T-helper 2 cell (primary cell): ENCODE measurements at regions not wholly inside any gene's neighbourhood (a gene's known extent, or its start where the extent isn't known, plus 50 kb on each side); places are given as distances from the start of the nearest gene placed in this dataset.

Experiments used
- DNase-seq, 5 experiments: peaks; one replicate each; pipeline versions ENCODE4 v3.0.0 to v3.0.0-alpha.2; 2012 to 2022

- DNase-seq, result no peak
Observed at GRCh38 chr2:64857581-64858471, 131.4 kb upstream of the SLC1A4 start.

DNA sequence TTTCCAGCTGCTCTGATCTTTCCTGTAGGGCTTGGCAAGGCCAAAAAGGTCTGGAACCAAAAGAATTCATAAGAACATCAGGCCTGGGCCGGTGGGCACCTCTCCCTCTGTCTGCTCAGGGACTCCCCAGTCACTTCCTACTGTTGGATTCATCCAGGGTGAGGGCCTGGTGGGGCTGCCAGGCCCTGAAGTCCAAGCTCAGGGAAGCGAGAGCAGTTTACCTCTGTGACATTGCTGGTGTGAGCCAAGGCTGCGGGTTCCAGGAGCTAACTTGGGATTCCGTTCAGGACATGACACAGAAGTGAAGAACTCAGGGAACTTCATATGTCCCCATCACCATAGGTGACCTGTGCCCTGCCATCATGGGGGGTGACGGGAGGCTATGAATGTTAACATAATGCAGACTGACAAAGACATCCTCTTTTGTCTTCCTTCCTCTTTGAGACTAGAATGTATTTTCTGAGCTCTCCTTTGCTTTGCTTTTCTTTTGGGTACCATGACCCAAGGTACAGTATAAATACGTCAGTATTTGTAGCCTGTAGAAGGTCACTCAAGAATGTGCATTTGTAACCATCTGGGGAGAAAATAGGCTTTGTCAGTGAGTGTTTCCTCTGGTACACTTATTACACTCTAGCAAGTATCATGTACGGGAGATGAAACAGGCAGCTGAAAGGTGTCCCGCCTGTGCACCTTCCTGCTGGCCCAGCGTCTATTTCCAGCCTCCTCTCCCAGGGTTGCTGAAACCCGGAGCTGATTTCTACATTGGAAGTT lies 130.5 kb upstream of the SLC1A4 start:
- DNase-seq, result no peak

DNA sequence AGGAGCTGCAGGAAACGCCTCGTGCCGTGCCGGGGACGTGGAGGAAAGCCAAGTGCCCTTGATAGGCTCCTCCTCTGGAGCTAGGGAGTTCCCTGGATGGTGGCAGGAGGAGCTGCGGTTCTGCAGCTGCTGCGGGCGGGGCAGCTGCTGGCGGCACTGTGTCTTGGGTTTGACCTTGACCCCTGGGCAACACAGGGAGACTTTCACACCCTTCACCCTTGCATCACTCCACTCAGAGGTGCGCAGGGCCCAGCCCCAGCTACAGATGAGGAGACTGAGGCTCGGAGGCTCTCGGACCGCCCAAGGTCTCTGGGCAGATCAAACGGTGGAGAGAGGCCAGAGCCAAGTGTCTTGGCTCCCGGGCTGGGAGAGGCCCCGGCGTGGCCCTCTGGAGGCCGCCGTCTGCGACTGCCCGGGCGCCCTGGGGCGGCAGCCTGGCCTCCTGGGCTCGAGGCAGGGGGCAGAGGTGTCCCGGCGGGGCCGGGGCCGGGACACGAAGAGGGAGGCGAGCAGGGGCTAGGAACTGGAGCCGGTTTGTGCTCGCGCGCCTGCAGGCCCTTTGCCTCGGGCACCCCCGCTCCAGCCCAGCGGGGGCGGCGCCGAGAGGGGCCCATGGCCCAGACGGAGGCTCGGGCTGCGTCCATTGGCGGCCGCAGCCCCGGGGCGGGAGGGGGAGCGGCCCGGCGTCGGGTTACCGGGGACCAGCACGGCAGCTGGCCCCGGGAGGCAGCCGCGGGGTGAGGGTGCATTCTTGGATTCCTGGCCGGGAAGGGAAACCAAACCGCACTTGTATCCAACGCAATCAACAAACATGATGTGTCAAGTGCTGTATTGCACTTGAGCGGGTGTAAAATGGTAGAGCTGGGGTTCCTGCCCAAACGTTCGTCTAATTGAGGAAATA lies 129.6 kb upstream of the SLC1A4 start:
- DNase-seq, result peak in 1 of 5 experiments; percentile 69

DNA sequence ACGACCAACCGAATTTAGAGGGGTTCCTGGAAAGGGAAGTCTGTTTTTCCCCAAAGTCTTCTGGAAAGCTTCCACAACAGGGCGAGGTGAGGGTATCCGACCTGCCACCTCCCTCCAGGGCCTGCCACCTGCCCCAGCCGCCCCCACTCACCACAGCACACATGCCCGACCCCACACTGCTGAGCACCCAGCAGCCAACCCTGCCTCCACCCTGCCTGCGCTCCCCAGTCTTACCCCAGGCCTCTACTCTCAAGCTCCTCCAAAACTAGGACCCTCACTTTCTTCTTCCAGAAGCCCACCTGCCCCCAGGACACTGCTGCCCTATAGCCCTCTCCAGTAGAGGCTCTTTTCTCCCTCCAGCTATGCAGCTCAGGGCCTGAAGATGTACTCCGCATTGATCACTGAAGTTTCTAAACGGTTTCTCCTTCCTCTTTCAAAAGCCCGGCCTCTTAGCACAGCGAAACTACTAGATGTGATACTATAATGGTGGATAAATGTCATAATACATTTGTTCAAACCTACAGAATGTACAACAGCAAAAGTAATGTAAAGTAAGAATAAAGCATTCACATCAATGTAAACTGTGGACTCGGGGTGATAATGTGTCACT lies 128.8 kb upstream of the SLC1A4 start:
- DNase-seq, result no peak

DNA sequence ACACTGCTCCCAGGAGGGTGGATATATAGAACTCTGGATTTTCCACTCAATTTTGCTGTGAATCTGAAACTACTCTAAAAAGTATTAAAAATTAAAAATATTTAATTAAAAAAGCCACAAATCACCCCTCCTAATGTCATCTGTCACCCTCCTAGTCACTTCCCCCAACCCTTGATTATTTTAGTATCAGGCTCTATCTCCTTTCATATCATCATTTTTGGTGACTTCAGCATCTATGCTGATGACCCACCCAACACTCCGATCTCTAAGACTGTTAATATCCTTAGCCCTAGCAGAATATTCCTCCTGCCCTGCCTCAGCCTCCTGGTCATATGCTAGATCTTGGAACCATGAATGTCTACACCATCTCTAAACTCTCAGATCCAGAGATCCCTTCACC lies 128.3 kb upstream of the SLC1A4 start:
- DNase-seq, result no peak

- no peak for DNase-seq
Observed at GRCh38 chr2:64861452-64862397, 127.5 kb upstream of the SLC1A4 start.

DNA sequence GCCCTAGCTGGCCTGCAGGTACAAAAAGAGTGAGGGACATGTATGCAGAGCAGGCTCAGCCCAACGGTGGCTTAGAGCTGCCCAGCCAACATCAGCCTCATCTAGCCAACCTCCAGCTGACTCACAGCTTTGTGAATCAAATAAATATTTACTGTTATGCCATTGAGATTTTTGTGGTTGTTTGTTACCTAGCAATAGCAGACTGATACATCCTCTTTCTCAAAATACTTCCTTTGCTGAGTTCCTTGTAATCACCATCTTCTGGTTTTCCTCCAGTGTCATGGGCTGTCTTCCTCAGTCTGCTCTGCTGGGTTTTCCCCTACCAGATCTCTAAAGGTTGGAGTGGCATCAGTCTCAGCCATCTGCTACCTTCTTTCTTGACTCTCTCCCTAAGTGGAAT lies 126.6 kb upstream of the SLC1A4 start:
- peak in 1 of 5 experiments; percentile 39 for DNase-seq

GRCh38 chr2:64863097-64863820 lies 125.9 kb upstream of the SLC1A4 start:
- DNase-seq, result no peak

DNA sequence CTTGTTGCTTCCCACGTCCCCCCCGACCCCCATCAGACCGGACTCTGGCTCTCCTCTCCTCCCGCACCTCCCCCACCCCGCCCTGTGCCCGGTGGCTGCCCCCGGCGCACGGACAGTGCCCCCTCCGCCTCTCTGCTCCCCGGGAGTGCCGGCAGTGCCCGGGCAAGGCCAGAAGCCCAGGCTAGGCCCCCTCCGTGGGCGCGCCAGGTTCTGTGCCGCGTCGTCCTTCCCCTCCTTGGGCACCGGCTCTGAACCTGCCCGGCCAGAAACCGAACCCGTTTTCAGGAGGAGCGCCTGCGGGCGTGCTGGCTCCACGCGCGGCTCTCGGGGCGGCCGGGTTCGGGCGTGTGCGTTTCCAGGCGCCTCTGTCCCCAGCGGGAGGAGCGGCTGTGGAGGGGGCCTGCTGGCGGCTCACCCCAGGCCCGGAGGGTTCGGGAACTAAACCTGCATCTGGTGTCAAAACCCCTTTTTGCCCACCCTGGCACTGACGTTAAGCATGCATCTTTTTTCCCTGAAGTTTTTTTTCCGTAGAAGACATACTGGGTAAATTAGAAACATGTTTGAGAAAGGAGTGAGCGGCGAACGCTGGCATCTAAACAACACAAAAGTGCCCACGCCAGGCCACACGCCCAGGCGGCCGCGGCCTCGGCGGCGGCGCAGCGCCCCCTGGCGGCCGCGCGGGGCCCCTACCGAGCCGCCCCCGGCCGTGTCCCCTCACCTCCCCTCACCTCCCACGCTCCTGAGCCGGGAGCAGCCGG lies 123.9 kb upstream of the SLC1A4 start:
- peak; percentile 33 to 75 (median 45) for DNase-seq

DNA sequence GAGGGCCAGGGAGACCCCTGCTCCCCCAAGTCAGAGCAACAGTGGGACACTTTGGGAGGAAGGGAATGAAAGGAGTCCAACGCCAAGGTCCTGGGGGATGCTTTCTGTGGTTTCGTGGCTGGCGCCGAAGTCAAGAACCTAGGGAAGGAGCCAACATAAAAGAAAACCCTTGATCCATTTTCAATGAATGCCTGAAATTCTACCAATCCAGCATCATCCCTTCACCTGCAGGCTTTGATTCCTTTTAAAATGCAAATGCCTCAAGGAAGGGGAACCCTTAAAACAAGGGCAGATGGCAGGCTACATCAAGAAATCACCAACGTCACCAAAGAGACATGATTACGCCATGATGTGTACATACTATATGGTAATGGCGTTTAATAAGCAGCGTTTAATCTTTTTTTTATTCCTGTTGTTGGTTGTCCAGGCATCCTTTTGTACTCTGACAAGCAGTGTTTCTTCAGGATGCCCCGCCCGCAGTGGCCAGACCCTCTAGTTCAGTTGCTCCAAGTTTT lies 123.3 kb upstream of the SLC1A4 start:
- DNase-seq, result no peak

DNA sequence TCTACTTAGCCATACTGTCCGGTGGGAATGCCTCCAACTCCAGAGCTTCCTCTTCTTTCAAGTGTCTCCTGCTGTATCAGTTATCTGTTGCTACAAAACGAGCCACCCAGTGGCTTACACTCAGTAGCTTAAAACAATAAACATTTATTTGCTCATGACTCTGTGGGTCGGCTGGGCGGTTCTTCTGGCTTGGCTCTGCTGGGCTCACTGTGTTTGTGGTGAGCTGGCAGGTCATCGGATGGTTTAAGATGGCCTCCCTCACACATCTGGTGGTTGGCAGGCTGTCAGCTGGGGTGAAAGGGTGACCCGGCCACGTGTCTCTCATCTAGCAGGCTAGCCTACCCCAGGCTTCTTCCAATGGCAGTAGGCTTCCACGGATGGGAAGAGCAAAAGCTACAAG lies 122.4 kb upstream of the SLC1A4 start:
- DNase-seq, result no peak

DNA sequence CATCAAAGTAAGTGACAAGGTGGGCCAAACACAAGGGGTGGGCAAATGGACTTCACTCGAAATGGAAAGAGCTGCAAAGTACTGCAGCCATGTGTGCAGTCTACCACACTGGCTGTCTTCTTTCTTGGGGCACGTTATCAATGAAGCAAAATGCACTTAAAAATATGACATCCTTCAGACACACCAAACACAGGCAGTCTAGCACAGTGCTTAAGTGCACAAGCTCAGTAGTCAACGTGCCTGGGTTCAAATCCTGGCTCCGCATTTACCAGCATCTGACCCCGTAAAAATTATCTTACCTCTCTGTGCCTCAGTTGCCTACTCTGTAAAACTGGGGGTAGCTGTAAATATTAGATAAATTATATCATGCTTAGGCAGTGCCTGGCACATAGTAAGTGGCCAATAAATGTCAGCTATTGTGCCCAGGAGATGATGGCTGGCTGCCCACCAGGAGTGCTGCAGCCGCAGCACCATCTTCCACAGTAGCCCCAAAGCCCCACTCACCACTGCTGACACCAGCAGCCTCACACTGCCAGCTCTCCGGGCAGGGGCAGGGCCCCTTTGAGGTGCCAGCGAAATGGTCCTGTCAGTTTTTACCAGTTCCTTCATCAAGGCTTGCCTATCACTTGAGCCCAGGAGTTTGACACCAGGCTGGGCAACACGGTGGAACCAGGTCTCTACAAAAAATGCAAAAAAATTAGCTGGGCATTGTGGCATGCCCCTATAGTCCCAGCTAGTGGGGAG lies 121.8 kb upstream of the SLC1A4 start:
- DNase-seq, result no peak

GRCh38 chr2:64869126-64869525 lies 120.1 kb upstream of the SLC1A4 start:
- DNase-seq, result no peak

DNA sequence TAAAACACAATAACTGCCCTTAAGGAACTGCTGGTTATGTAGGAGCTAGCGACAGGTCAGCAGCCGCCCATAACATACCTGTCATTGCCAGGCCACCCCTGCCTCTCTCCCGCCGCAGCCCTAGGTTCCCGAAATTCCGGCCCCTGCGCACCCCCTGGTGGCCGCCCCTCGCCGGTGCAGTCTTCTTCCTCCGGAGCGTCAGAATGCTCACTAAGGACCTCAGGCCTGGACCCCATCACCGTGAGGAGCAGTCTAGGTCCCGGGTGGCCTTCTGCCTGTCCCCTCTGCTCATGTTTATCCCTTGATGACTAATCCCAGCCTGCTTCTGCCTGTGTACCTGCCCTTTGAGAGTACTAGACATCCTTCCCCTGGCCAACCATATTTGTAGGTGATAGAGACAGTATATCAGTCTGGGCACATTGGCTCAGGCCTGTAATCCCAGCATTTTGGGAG lies 115.7 kb upstream of the SLC1A4 start:
- DNase-seq, result peak; percentile 55 to 71 (median 66)

DNA sequence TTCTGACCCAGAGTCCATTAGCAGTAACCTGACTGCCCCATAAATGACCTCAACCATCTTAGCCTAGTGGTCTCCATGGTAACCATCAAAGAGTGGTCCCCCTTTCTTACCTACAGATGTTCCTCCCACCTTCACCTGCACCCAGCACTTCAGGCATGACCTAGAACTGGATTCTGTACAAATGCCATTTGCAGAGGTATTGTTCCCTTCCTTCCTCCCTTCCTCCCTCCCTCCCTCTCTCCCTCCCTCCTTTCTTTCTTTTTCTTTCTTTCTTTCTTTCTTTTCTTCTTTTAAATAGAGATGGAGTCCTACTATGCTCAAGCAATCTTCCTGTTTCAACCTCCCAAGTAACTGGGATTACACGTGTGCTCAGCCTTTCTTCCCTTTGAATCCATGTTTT lies 114.6 kb upstream of the SLC1A4 start:
- no peak for DNase-seq

DNA sequence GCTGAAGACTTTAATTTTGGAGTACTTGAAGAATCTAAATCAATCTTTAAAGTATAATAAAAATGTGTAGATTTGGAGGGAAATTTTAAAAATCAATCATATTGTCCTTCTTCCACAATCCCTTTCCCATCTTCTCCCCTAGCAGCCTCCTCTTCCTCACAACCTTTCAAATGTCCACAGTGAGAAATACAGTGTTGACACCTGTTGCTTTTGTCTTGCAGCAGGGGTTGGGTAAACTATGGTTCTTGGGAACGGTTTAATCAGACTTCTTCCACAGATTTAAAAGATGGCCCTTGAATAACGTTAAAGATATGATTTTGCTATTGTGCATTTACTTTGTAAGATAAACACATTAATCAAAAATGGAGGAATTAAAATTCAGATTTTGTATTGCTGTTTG lies 113.8 kb upstream of the SLC1A4 start:
- DNase-seq, result no peak

DNA sequence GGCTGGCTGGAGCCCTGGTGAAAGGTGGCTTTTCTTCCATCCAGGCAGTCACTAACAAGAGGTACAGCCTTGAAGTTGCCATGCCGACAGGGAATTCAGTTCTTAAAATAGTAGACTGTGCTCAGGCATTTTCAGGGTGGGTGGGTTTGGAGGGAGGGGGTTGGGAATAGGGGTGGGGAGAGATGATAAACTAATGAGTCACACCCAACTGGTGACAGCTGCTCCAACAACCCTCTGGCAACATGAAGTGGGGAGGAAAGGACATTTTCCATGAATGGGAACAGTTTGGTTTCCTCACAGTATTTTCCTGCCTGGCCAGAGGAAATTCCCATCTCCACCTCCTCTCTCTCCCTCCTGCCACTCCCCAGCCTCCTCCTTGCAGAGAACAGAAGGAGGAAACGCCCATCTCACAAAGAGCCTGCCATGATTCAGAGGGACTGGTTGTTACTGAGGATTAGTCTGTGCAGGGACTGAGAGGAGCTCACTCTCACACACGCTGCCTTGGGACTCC lies 113.0 kb upstream of the SLC1A4 start:
- DNase-seq, result no peak

DNA sequence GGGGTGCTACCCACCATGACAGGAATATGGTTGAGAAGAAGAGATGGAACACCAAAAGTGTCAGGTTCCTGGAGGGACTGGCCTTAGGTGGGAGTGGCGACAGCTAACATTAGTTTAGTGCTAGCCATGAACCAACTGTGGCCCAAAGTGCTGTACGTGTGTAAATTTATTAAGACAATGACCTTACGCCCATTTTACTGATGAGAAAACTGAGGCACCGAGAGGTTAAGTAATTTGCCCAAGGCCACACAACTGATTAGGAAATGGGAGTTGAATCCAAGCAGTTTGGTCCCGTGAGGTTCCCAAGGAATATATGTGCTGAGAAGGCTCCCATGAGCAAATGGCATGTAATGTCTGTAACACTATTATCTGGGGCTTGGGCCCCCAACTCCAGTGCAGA lies 109.5 kb upstream of the SLC1A4 start:
- no peak for DNase-seq
